ENCODE measurements at regions not wholly inside any gene's neighbourhood (a gene's known extent, or its start where the extent isn't known, plus 50 kb on each side); places are given as distances from the start of the nearest gene placed in this dataset.

DNA sequence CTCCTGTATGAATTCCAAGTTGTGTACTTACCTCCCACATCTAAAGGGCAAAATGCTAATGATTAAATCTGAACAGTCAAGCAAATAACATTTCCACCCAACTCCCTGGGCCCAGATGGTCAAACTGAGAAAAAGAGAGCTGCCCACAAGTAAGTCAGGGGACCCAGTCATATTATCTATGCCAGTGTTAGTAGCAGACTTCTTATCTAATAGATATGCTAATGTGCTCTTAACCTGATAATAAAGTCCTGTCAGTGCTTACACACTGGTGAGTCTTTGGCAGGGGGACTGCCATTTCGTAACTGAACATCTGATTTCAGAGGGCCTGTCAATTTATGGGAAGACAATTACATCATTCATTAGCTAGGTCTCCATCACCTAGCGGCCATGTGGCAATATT lies 292.3 kb upstream of the WWC1 start:
- no peak for DNase-seq (ENCODE audit: extremely low read depth, low read depth, low spot score)

DNA sequence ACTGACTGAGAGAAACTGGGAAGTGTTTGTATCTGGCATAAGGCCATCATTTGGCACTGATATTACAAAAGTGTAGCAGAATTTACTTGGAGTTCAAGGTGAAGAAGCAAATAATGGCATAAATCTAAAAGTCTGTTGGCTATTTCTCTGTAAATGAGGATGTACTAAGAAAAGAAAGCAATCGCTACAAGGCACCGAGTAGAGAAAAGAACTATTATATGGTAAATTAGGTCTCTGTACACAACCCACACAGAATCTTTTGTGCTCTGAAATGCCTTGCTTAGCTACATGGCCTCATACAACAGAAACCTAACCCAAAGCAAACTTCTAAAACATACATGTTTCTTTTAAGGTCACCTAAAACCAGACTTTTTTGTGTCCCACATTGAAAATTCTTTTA lies 290.1 kb upstream of the WWC1 start:
- DNase-seq (ENCODE audit: extremely low read depth, low read depth, low spot score), result no peak

GRCh38 chr5:168002116-168002515 lies 289.3 kb upstream of the WWC1 start:
- DNase-seq (ENCODE audit: extremely low read depth, low read depth, low spot score), result no peak

DNA sequence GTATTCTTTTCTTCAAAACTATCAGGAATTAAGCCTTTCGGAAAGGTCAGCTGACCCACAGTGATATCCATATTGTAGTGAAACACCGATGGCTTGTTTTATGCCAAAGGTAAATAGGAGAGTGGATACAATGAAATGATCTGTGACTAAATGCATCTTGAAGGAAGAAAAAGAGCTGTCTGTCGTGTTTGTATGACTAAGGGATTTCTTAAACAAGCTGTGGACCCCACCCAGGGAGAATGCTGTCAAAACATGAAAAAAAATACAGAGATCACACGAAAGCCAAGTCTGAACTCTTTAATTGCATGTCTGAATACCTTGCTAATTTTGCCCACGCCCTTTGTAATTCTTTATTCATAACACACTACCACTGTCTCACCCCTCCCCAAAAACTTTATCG lies 286.4 kb upstream of the WWC1 start:
- no peak for DNase-seq (ENCODE audit: extremely low read depth, low read depth, low spot score)

DNA sequence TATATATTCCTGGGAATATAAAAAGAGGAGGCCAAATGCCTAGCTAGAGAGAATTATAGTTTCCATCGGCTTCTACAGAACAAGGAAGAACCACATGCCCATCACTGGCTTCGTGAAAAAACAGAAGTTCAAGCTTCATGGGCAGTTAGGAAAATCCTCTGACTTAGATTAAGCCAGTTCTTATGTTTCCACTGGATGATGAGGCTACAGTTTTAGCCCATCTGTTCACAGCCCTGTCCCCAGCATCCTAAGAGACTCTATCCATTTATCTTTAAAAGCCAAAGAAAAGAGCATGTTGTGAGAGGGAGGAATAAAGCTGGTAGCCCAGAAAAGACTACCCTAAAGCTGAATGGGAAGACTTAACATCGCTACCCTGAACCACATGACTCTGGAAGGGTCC lies 285.5 kb upstream of the WWC1 start:
- DNase-seq (ENCODE audit: extremely low read depth, low read depth, low spot score), result no peak

DNA sequence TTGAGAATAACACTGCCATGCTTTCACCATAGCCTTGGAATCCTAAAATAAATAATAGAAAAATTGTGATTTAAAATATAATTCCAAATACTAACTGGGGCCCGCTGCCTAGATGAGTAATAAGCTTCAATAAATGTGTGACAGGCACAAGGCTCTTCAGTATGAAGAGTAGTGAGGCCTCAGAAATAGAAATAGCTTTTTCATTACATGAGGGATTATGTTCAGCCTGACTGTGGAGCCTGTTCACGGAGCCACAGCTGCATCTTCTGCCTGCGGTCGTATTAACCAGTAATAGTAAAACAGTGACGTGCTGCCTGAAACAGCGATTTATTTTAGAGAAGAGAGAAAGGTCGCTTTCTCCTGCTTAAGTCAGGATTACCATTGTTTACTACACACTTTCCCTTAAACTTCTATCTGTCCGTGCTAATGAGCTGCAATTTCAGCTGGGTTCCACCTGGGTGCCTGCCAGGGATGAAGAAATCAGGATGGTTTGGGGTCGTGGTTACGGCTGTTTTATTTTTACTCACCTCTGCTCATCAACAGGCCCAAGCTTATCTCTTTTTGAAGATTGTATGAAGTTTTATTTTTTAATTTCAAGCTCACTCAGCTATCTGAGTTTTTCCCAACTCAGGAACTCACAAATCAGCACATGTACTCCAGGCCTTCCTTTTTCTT lies 284.9 kb upstream of the WWC1 start:
- DNase-seq (ENCODE audit: extremely low read depth, low read depth, low spot score), result no peak

DNA sequence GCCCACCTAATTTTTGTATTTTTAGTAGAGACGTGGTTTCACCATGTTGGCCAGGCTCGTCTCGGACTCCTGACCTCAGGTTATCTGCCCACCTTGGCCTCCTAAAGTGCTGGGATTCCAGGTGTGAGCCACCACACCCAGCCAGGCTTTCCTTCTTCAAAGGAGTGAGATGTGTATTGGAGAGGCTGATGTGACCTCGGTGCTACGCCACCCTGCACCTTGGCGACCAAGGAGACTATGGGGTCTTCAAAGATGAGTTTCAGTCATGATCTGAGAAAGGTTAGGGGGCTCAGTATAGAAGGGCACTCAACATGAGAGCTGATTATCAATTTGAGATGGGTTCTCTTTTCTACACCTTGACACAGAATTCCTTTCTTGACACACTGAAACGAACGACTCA lies 284.2 kb upstream of the WWC1 start:
- DNase-seq (ENCODE audit: extremely low read depth, low read depth, low spot score), result no peak

- DNase-seq (ENCODE audit: extremely low read depth, low read depth, low spot score), result no peak
Measured at GRCh38 chr5:168008555-168008954, 282.9 kb upstream of the WWC1 start.

GRCh38 chr5:168011096-168011495 lies 280.3 kb upstream of the WWC1 start:
- no peak for DNase-seq (ENCODE audit: extremely low read depth, low read depth, low spot score)

DNA sequence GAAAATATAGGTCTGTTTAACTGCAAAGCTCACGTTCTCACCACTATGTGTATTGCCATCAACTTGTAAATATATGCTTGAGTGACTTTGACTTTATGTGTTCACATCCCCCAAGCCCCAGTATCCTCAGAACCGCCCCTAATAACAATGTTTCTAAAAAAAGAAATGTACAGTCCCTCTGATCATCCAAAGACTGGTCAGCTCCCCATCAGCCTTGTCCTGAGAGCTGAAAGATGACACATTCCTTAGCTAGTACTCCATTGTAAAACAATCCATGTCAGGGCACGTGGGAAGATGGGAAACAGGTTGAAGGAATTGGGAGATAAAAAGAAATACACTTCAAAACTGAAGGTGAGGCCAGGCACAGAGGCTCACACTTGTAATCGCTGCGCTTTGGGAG lies 279.4 kb upstream of the WWC1 start:
- no peak for DNase-seq (ENCODE audit: extremely low read depth, low read depth, low spot score)

- DNase-seq (ENCODE audit: extremely low read depth, low read depth, low spot score), result no peak
Measured at GRCh38 chr5:168013546-168013945, 277.9 kb upstream of the WWC1 start.

- no peak for DNase-seq (ENCODE audit: extremely low read depth, low read depth, low spot score)
Measured at GRCh38 chr5:168014433-168015123, 276.9 kb upstream of the WWC1 start.

DNA sequence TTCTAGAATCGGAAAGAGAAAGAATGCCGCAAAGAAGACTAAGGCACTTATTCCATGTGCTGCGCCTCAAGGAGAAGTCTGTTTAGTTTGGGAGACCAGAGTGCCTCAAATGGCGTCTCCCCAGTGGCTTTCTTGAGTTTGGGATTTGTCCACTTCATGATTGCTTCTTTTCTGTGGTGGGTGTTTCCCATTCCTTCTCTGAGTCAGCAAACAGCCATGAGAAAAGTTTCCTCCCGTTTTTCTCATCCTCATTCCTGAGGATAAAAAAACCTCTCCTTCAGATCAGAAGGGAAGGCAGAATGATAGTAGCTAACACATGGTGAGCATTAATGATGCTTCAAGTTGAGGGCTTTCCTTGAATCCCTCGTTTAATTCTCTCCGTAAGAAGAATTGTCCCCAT lies 275.9 kb upstream of the WWC1 start:
- no peak for DNase-seq (ENCODE audit: extremely low read depth, low read depth, low spot score)

- no peak for DNase-seq (ENCODE audit: extremely low read depth, low read depth, low spot score)
Measured at GRCh38 chr5:168017313-168017712, 274.1 kb upstream of the WWC1 start.

GRCh38 chr5:168019143-168019542 lies 272.3 kb upstream of the WWC1 start:
- no peak for DNase-seq (ENCODE audit: extremely low read depth, low read depth, low spot score)

DNA sequence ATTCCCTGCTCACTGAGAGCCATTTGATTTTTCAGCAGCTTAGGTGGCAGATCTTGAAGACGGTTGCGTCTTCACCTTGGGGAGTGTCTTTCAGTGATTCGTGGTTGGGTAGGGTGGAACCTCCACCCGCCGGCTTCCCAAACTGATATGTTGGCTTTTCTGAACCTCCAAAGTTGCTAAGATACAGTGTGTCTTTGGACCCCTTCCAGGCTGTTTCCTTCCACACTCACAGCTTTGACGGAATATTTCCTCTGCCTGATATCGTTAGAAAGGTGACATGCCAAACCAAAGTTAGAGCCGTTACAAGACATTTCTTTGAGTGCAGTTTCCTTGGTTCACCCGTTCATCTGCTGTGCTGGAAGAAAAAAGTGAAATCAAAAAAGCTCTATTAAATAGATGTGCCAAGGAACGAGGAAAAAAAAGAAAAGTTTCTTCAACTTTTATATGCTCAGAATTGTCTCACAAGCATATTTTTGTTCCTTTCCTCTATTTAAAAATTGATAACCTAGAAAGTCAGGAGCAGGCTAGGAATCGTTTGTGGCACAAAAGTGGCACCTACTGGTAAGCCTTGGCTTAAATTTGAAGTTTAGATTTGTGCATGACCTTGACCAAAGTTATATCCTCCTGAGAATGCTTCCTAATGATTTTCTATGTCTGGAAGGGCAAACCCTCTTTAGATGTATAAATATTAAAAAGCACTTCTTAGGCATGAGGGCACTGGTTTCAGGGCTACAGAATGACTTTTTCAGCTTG lies 270.7 kb upstream of the WWC1 start:
- no peak for DNase-seq (ENCODE audit: extremely low read depth, low read depth, low spot score)

DNA sequence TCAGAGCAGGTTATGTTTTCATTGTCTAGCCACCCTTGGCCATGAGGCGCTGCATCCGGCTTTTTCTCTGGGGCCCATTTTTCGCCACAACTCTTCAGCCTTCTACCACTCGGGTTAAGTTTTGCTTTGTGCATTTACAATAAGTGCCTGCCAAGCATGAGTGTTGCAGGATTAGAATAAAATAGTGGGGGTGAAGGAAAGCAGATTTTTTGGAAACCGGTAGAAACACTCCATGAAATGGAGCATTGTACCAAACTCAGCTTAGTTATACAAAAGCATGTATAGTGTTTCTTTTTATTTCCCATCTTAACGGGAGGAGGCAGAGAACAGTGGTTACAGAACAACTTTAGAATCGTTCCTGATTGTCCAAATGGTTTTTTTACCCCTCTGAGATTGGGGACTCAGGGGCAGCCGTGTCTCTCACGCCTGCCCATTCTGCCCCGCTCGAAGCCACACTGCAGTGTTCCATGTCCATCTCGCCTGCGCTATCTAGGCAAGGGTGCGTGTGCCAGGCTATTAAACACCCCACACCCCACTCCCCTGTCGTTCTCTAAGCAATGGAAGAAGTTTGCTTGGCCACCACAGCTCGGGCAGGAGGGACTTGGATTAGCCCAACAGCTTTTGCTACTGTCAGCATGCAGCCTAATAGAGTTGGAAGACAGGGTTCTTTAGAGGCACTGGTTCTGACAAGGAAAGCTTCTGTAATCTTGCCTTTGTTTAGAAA lies 268.8 kb upstream of the WWC1 start:
- no peak for DNase-seq (ENCODE audit: extremely low read depth, low read depth, low spot score)

DNA sequence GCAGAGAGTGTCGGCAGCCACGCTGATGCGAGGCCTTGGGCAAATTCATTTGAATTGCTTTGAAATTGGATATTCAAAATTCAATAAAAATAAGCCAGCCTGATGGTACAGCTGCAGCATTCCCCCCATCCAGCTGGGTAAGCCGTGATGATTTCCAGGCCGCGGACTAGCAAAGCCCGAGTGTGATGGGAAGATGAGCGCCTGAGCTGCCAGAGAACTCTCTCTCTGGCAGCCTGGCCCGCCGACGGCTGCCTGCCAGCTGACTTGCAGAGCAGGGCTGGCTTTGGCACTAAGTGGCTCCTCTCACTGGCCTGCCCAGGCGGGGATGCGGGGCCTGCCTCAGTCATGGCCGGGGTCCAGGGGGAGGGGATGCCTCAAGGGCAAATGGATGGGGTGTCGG lies 268.3 kb upstream of the WWC1 start:
- no peak for DNase-seq (ENCODE audit: extremely low read depth, low read depth, low spot score)

GRCh38 chr5:168024306-168024705 lies 267.1 kb upstream of the WWC1 start:
- no peak for DNase-seq (ENCODE audit: extremely low read depth, low read depth, low spot score)

GRCh38 chr5:168027007-168027406 lies 264.4 kb upstream of the WWC1 start:
- DNase-seq (ENCODE audit: extremely low read depth, low read depth, low spot score), result no peak

DNA sequence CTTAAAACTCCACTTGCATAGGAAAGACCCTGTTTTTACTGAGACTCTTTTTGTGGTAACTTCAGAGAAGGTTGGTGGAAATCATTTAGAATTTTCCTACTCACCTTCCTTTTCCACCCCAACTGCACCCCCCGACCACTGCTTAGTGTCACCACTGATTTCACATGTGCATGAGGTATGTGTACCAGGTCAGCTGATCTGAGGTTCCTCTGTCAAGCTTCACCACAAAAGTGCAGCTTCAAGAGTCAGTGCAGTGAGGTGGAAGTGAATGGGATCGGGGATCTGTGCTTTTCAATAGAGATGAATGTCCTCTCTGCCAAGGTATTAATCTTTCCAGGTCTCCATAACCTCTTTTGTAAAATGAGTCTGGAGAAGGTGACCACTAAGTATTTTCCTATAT lies 260.5 kb upstream of the WWC1 start:
- no peak for DNase-seq (ENCODE audit: extremely low read depth, low read depth, low spot score)
